ENCODE measurements at regions not wholly inside any gene's neighbourhood (a gene's known extent, or its start where the extent isn't known, plus 50 kb on each side); places are given as distances from the start of the nearest gene placed in this dataset.

- in situ Hi-C loops (cut with HindIII; ENCODE audit: low pct_unique_long_range_greater_than_20kb, low sequenced_read_pairs) = no loop called here
- DNase-seq (ENCODE audit: low read depth, low spot score) = no peak
Observed at GRCh38 chr5:42915306-42915866, 103.7 kb upstream of the SELENOP start.

DNA sequence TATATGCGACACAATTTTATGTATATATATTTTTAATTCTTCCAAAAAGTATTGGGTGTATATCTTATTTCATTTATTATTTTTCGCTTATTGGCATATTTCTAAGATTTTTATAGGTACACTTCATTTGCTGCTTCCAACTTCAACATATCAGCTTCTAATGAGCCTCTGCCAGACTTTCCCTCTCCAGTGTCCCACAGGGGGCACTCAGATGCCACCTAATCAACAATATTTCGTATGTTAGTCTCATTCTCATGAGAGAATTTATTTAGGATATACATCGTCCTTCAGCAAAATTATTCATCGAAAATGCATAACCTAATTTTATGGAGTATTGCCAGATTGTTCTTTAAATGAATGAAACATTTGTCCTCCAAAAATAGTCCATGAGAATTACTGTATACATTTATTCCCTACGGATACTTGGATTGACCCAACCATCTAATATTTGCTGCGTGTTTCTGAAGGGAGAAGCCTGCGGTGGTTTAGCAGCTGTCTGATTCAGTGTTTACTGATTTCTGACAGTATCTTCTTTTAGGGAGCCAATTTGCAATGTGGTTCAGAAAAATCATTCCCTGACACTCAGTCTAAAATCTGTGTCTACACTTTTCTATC is 100.6 kb upstream of the SELENOP start:
- in situ Hi-C loops (cut with HindIII; ENCODE audit: low pct_unique_long_range_greater_than_20kb, low sequenced_read_pairs) = no loop called here
- DNase-seq (ENCODE audit: low read depth, low spot score) = peak; percentile 86

DNA sequence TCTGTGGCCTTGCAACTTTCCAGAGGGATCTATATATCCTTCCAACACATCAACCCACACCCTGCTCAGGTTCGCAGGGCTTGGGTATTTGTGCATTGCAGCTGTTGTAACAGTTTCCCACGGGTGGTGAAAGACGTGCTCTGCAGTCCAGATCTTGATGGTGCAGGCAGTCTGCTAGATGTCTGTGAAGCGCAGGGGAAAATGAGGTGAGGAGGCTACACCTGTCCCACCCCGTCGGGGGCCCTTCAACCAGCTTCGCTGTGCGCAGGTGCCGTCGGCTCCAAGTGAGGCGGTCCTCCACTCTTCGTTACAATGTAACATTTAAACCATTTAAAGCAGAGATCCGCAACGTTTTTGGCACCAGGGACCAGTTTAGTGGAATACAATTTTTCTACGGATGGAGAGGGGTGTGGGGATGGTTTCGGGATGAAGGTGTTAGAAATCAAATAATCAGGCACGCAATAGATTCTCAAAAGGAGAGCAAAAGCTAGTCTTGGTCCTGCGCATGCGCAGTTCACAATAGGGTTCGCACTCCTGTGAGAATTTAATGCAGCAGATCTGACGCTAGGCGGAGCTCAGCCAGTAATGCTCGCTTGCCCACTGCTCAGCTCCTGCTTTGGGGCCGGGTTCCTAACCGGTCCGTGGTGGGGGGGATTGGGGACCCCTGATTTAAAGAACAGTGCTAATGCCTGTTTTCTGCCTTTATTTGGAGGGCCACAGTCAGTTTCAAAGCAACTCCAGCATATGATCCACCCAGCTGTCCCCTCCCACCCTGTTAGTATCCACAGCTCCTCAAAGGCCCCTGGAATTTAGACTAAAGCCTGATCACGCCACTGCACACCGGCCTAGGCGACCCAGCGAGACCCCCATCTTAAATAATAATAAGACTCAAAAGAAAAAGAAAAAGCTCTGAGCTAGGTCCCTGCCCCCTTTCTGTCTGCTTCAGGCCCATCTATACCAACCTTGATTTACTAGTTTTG is 97.1 kb upstream of the SELENOP start:
- peak; percentile 97 for DNase-seq (ENCODE audit: low read depth, low spot score)
- in situ Hi-C loops (cut with HindIII; ENCODE audit: low pct_unique_long_range_greater_than_20kb, low sequenced_read_pairs) = no loop called here

DNA sequence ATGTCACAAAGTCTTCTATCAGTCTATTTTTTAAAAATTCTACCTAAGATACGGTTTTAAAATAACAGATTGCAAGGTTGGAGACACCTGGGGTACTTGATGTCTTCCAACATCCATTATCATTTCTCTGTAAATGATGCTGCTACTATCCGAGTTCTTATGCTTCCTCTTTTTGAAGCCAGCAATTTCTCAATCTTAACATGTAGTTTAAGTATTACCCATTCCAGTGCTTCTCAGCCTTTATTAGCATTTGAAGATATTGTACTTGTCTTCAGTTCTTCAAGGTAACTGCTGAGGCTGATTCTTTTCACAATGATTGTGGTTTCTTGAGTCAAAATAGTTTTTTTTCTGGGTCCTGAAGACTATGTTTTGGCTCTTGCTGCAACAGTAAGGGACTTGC is 96.4 kb upstream of the SELENOP start:
- in situ Hi-C loops (cut with HindIII; ENCODE audit: low pct_unique_long_range_greater_than_20kb, low sequenced_read_pairs) = no loop called here
- DNase-seq (ENCODE audit: low read depth, low spot score) = no peak

GRCh38 chr5:42905827-42906226 is 94.1 kb upstream of the SELENOP start:
- in situ Hi-C loops (cut with HindIII; ENCODE audit: low pct_unique_long_range_greater_than_20kb, low sequenced_read_pairs) = no loop called here
- DNase-seq (ENCODE audit: low read depth, low spot score) = no peak

DNA sequence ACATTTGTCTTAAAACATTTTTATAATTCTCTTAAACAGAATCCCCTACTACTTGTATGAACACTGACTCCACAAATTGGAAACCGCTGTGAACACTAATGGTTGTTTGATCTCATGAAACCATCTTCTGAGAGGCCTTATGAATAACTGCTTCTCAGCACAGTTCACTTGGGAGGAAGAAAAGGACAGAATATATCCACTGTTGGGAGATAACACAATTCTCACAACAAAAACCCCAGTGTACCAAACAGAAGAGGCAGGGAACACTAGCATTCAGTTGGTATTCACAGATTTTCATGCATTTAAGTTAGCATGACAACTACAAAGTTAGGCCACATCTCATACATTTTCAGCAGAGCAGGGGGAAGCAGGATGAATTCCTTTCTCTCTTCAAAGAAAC is 89.0 kb upstream of the SELENOP start:
- DNase-seq (ENCODE audit: low read depth, low spot score) = peak; percentile 83
- in situ Hi-C loops (cut with HindIII; ENCODE audit: low pct_unique_long_range_greater_than_20kb, low sequenced_read_pairs) = no loop called here

DNA sequence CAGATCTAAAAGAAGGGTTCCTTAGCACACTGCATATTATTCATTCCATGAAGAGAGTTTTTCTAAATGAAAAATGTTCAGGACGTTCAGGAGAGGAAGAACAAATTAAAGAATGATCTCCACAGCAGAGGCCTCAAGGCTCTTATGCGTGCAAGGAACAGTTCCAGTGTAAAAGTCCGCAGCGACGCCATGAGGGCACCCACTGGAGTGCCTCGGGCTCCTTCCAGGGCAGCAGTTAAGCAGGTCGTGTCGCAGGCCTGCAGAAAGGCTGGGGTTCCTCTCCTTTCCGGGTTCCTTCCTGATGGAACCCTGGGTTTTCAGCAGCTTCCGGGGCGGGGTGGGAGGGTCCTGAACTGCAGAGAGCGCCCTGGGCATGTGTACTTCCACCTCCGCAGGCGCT is 87.1 kb upstream of the SELENOP start:
- no peak for DNase-seq (ENCODE audit: low read depth, low spot score)
- in situ Hi-C loops (cut with HindIII; ENCODE audit: low pct_unique_long_range_greater_than_20kb, low sequenced_read_pairs) = no loop called here

- in situ Hi-C loops (cut with HindIII; ENCODE audit: low pct_unique_long_range_greater_than_20kb, low sequenced_read_pairs) = no loop called here
- DNase-seq (ENCODE audit: low read depth, low spot score) = no peak
Observed at GRCh38 chr5:42896523-42896922, 84.8 kb upstream of the SELENOP start.

- in situ Hi-C loops (cut with HindIII; ENCODE audit: low pct_unique_long_range_greater_than_20kb, low sequenced_read_pairs) = no loop called here
Observed at GRCh38 chr5:42894057-42894456, 82.4 kb upstream of the SELENOP start.

GRCh38 chr5:42889311-42889933 is 77.7 kb upstream of the SELENOP start:
- peak; percentile 94 for DNase-seq (ENCODE audit: low read depth, low spot score)
- in situ Hi-C loops (cut with HindIII; ENCODE audit: low pct_unique_long_range_greater_than_20kb, low sequenced_read_pairs) = no loop called here

More at GRCh38 chr5:42894057-42894456, 82.4 kb upstream of the SELENOP start:
- no peak for DNase-seq (ENCODE audit: low read depth, low spot score)

DNA sequence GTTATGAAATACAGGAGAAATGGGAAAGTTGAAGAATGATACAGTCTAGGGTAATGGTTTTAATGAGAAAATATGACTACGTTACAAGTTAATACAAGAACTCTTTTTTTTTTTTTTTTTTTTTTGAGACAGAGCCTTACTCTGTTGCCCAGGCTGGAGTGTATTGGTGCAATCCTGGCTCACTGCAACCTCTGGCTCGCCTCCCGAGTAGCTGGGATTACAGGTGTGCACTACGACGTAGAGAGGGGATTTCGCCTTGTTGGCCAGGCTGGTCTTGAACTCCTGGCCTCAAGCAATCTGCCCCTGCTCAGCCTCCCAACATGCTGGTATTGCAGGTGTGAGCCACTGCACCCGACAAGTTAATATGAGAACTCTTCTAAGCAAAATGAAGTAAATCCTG is 77.1 kb upstream of the SELENOP start:
- DNase-seq (ENCODE audit: low read depth, low spot score) = no peak
- in situ Hi-C loops (cut with HindIII; ENCODE audit: low pct_unique_long_range_greater_than_20kb, low sequenced_read_pairs) = no loop called here

- DNase-seq (ENCODE audit: low read depth, low spot score) = no peak
Observed at GRCh38 chr5:42887575-42887974, 75.9 kb upstream of the SELENOP start.

GRCh38 chr5:42887097-42887496 is 75.4 kb upstream of the SELENOP start:
- no peak for DNase-seq (ENCODE audit: low read depth, low spot score)

More at GRCh38 chr5:42887575-42887974, 75.9 kb upstream of the SELENOP start:
- in situ Hi-C loops (cut with HindIII; ENCODE audit: low pct_unique_long_range_greater_than_20kb, low sequenced_read_pairs) = no loop called here

GRCh38 chr5:42886635-42887034 is 74.9 kb upstream of the SELENOP start:
- no peak for DNase-seq (ENCODE audit: low read depth, low spot score)
- in situ Hi-C loops (cut with HindIII; ENCODE audit: low pct_unique_long_range_greater_than_20kb, low sequenced_read_pairs) = no loop called here

More at GRCh38 chr5:42887097-42887496, 75.4 kb upstream of the SELENOP start:
- in situ Hi-C loops (cut with HindIII; ENCODE audit: low pct_unique_long_range_greater_than_20kb, low sequenced_read_pairs) = no loop called here

DNA sequence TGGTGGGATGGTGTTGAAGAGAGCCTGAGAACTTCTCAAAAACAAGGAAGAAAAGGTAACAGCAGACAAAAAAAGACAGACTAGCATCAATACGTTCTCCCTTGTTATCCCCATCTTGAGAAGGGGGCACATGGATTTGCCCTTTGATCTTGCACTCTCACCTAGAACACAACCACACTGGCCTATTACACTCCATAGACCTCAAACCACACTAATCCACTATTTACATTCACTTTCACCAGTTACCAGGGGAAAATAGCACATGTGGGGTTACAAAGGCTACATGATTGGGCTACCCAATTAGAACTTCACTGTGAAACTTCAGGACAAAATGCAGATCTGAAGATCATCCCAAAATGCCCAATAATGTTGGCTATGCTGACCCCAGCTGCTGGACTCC is 72.6 kb upstream of the SELENOP start:
- no peak for DNase-seq (ENCODE audit: low read depth, low spot score)
- in situ Hi-C loops (cut with HindIII; ENCODE audit: low pct_unique_long_range_greater_than_20kb, low sequenced_read_pairs) = no loop called here

- DNase-seq (ENCODE audit: low read depth, low spot score) = peak; percentile 37
- in situ Hi-C loops (cut with HindIII; ENCODE audit: low pct_unique_long_range_greater_than_20kb, low sequenced_read_pairs) = no loop called here
Observed at GRCh38 chr5:42881416-42882117, 69.9 kb upstream of the SELENOP start.

GRCh38 chr5:42880496-42881150 is 68.9 kb upstream of the SELENOP start:
- in situ Hi-C loops (cut with HindIII; ENCODE audit: low pct_unique_long_range_greater_than_20kb, low sequenced_read_pairs) = no loop called here
- no peak for DNase-seq (ENCODE audit: low read depth, low spot score)
